GM18519 (cell line): ENCODE measurements at regions not wholly inside any gene's neighbourhood (a gene's known extent, or its start where the extent isn't known, plus 50 kb on each side); places are given as distances from the start of the nearest gene placed in this dataset.
"Not testable (repeated sequence)": the region's sequence is repeated elsewhere in the genome, so short reads cannot be mapped to it uniquely, and the experiment has no call there.

Experiments used
- ATAC-seq: cut with Tn5 transposase; IDR thresholded peaks from one replicate; pipeline ENCODE4 v1.9.1; 2021; ENCODE audit warnings: mild to moderate bottlenecking, moderate library complexity; ENCODE audit not compliant: unreplicated experiment, low FRiP score

GRCh38 chr15:66864086-66864830 is 162.2 kb downstream of the SMAD6 start:
- no peak for ATAC-seq

- ATAC-seq = no peak
These were observed 162.8 kb downstream of the SMAD6 start for GRCh38 chr15:66864871-66865281.

GRCh38 chr15:66865622-66866611 is 163.9 kb downstream of the SMAD6 start:
- peak; percentile 70 for ATAC-seq

GRCh38 chr15:66866656-66867055 is 164.6 kb downstream of the SMAD6 start:
- no peak for ATAC-seq

GRCh38 chr15:66868918-66869317 is 166.9 kb downstream of the SMAD6 start:
- no peak for ATAC-seq

GRCh38 chr15:66870880-66871388 is 168.9 kb downstream of the SMAD6 start:
- ATAC-seq = no peak

- no peak for ATAC-seq
These were observed 170.4 kb downstream of the SMAD6 start for GRCh38 chr15:66872405-66872804.

GRCh38 chr15:66873331-66873730 is 171.3 kb downstream of the SMAD6 start:
- ATAC-seq = not testable (repeated sequence)

- ATAC-seq = no peak
These were observed 171.8 kb downstream of the SMAD6 start for GRCh38 chr15:66873856-66874255.

- no peak for ATAC-seq
These were observed 173.8 kb downstream of the SMAD6 start for GRCh38 chr15:66875588-66876420.

GRCh38 chr15:66876421-66876730 is 174.3 kb downstream of the SMAD6 start:
- no peak for ATAC-seq

GRCh38 chr15:66876731-66877476 is 174.9 kb downstream of the SMAD6 start:
- ATAC-seq = no peak

GRCh38 chr15:66877477-66878271 is 175.6 kb downstream of the SMAD6 start:
- ATAC-seq = no peak

GRCh38 chr15:66878761-66879160 is 176.7 kb downstream of the SMAD6 start:
- no peak for ATAC-seq

GRCh38 chr15:66879531-66880368 is 177.7 kb downstream of the SMAD6 start:
- no peak for ATAC-seq

- no peak for ATAC-seq
These were observed 178.5 kb downstream of the SMAD6 start for GRCh38 chr15:66880380-66881155.

GRCh38 chr15:66881173-66881905 is 179.3 kb downstream of the SMAD6 start:
- no peak for ATAC-seq
